ENCODE measurements at regions not wholly inside any gene's neighbourhood (a gene's known extent, or its start where the extent isn't known, plus 50 kb on each side); places are given as distances from the start of the nearest gene placed in this dataset.

DNA sequence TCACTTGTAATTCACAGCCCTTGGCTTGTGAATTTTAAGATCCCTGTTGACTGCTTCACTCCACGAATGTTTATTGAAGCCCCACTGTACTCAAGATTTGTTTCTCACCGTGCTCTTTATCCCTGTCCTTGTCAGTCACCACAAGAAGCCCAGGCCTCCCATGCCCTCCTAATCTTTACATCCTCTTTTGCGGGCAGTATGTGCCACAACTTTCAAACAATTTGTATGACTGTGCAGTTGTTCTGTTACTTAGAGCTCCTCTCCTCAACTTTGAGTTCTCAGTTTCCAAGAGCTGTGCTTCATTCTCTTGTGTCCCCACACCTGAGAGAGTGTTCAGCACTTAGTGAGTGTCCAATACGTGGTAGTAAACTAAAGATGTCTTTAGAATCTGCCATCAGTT, 467.7 kb downstream of the NKX6-1 start:
- Mint-ChIP-seq H3K4me1 (ENCODE audit: low read depth) (no peaks in the 10 kb centered on the region), H3K4me3 (ENCODE audit: low read depth) (no peak overlapping the region), H3K27me3 (ENCODE audit: low read depth) (no peaks in the 10 kb centered on the region), H3K27ac (no peak overlapping the region), H3K9me3 (no peaks in the 10 kb centered on the region), H3K36me3 (ENCODE audit: low read depth) (no peaks in the 10 kb centered on the region)
- no peak for DNase-seq (ENCODE audit: low spot score)
- intact Hi-C loops (cut with micrococcal nuclease) = no loop called here

DNA sequence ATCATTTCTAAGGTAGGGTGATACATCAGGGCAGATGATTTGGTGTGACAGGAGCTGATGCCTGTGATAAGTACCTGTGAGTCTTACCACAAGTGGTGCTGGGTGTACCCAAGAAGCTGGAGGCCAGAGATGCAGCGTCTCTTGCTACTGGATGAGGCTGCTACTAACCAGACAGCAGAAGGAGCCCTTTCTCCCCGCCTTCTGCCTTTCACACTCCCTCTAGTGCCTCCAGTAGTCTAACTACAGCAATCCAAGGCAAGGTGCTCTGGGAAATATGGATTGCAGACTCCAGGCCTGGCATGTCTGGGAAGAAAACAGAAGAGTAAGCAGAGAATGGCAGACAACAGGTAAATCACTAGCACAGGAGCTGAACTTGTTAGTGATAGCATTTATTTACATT, 470.8 kb downstream of the NKX6-1 start:
- no peak overlapping the region for H3K4me3 Mint-ChIP-seq (ENCODE audit: low read depth)
- no peaks in the 10 kb centered on the region for H3K4me1 Mint-ChIP-seq (ENCODE audit: low read depth)
- no peaks in the 10 kb centered on the region for H3K36me3 Mint-ChIP-seq (ENCODE audit: low read depth)
- no peak overlapping the region for H3K27ac Mint-ChIP-seq
- H3K9me3 Mint-ChIP-seq = no peaks in the 10 kb centered on the region
- intact Hi-C loops (cut with micrococcal nuclease) = no loop called here
- H3K27me3 Mint-ChIP-seq (ENCODE audit: low read depth) = no peaks in the 10 kb centered on the region
- no peak for DNase-seq (ENCODE audit: low spot score)

DNA sequence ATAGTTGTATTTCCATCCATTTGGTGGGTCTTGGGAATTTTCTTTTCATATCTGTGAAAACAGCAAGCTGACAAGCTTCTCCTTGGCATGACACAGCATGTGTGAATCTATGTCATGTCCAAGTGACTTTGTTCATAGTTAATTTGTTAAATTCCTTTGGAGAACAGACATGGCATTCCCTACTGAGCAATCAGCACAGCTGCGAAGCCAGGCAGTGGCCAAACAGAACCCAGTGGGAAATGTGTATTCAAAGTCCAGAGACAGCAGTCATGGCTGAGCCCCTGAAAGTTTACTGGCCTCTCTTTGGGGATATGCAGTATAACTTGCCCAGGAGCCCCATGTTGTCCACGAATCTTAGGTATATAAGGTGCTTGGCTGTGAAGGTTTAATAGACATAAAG, 474.7 kb downstream of the NKX6-1 start:
- no peaks in the 10 kb centered on the region for H3K9me3 Mint-ChIP-seq
- DNase-seq (ENCODE audit: low spot score) = no peak
- no peaks in the 10 kb centered on the region for H3K27me3 Mint-ChIP-seq (ENCODE audit: low read depth)
- H3K27ac Mint-ChIP-seq = no peak overlapping the region
- no peaks in the 10 kb centered on the region for H3K4me1 Mint-ChIP-seq (ENCODE audit: low read depth)
- no peaks in the 10 kb centered on the region for H3K36me3 Mint-ChIP-seq (ENCODE audit: low read depth)
- intact Hi-C loops (cut with micrococcal nuclease) = no loop called here
- H3K4me3 Mint-ChIP-seq (ENCODE audit: low read depth) = no peak overlapping the region

DNA sequence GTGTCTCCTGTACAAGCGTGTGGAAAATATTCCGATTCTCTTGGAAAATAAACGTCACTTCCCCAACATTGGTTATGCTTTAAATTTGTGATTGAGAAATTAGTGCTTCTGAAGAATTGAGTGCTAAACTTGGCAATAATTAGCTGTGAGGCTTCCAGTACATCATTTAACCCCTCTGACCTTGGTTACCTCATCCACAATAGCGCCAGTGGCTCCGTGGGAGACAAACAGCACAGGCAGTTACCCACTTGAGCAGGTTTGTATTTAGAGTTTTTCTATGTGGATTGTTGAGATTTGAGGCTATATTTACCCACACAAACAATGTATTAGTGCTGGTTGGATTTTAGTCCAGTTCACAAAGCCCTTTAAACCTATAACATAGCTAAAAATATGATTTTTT, 476.5 kb downstream of the NKX6-1 start:
- no peaks in the 10 kb centered on the region for H3K9me3 Mint-ChIP-seq
- H3K4me1 Mint-ChIP-seq (ENCODE audit: low read depth) = no peaks in the 10 kb centered on the region

DNA sequence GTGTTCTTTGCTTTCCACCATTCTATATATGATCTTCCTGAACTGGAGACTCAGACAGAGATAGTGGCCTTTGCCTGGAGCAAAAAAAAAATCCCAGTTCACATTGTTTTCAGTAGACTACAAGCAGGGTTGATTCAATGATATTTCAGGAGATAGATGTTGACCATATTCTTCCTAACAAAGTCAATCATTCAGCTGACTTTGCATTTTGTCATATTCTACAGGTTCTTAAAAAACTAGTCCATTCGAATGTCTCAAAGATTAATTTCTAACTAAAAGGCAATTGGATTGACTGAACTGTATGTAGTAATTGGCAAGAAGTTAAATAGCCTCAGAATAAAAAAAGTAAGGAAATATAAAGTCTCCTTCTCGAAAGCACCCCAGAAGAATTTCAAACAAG, 479.5 kb downstream of the NKX6-1 start:
- Mint-ChIP-seq H3K27me3 (ENCODE audit: low read depth) (no peaks in the 10 kb centered on the region), H3K4me1 (ENCODE audit: low read depth) (no peaks in the 10 kb centered on the region), H3K27ac (no peak overlapping the region), H3K9me3 (no peaks in the 10 kb centered on the region), H3K36me3 (ENCODE audit: low read depth) (no peaks in the 10 kb centered on the region), H3K4me3 (ENCODE audit: low read depth) (no peak overlapping the region)
- no peak for DNase-seq (ENCODE audit: low spot score)
- intact Hi-C loops (cut with micrococcal nuclease) = no loop called here

More for the DNA sequence above, 476.5 kb downstream of the NKX6-1 start:
- DNase-seq (ENCODE audit: low spot score) = no peak
- Mint-ChIP-seq H3K4me3 (ENCODE audit: low read depth) (no peak overlapping the region), H3K27ac (no peak overlapping the region), H3K27me3 (ENCODE audit: low read depth) (no peaks in the 10 kb centered on the region), H3K36me3 (ENCODE audit: low read depth) (no peaks in the 10 kb centered on the region)
- intact Hi-C loops (cut with micrococcal nuclease) = no loop called here

DNA sequence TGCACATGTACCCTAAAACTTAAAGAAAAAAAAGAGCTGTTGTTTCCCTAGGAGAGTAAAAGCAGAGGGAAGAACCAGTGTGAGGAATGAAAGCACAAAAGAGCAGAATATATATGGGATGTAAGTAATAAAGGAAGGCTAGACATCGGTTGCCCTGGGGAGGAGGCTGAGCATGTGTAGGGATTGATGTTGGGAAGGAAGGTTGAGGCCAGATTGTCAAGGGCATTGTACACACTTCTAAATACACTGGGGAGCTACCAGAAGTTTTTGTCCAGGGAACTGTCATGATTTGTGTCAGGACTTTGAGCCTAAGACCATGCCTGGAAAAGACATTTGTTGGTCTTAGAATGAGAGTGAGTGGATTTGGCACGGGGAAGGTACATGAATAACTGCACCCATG, 467.1 kb downstream of the GPAT3 start:
- no peak overlapping the region for H3K27ac Mint-ChIP-seq
- H3K9me3 Mint-ChIP-seq = no peaks in the 10 kb centered on the region
- intact Hi-C loops (cut with micrococcal nuclease) = no loop called here
- no peaks in the 10 kb centered on the region for H3K27me3 Mint-ChIP-seq (ENCODE audit: low read depth)
- no peaks in the 10 kb centered on the region for H3K4me1 Mint-ChIP-seq (ENCODE audit: low read depth)
- no peaks in the 10 kb centered on the region for H3K36me3 Mint-ChIP-seq (ENCODE audit: low read depth)
- H3K4me3 Mint-ChIP-seq (ENCODE audit: low read depth) = no peak overlapping the region
- DNase-seq (ENCODE audit: low spot score) = no peak

DNA sequence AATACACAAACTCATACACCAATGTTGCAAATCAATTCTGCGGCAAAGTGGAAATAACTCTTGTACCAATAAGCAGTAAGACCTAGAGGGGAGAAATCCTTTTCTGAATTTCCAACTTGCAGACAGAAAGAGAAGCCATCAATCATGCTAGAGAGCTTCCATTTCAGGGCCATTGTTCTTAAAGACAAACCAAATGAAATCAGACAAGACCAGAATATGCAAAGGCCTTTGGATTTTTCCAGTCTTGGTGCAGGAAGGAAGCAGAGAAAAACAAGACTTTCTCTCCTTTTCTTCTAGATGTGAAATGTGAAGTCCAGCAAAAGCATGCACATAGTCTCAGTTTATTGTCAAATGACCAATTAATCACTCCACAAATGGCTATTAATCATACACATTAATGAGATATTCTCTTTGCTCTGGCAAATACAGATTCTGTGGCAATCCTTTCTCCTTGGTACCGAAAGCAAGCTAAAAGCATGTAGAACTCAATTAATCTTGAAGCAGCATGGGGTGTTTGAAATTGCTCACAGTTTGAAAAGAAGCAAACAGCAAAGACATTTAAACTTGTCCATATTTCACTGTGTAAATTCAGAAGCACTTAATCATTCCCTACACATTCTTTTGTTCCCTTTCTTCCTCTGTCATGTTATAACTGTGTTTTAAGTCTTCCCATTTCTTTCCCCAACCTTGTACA, 466.1 kb downstream of the GPAT3 start:
- H3K36me3 Mint-ChIP-seq (ENCODE audit: low read depth) = no peaks in the 10 kb centered on the region
- no peak overlapping the region for H3K4me3 Mint-ChIP-seq (ENCODE audit: low read depth)
- H3K27me3 Mint-ChIP-seq (ENCODE audit: low read depth) = no peaks in the 10 kb centered on the region

DNA sequence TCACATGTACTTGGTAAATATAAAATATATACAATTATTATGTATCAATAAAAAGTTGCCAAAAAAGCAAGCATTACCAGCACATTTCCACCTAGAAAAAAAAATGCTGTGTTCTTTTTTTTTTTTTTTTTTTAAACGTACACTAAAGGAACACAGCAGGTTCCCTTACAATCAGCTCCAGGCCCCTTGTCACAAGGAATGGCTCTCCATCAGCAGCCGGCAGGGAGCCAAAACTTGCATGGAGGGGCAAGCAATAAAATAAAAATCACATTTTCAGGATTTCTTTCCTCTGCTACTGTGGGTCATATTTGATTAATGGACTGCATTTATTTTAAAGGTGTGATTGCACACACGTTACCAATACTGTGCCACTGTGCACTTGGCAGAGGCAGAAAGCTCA, 460.3 kb downstream of the GPAT3 start:
- Mint-ChIP-seq H3K36me3 (ENCODE audit: low read depth) (no peaks in the 10 kb centered on the region), H3K4me3 (ENCODE audit: low read depth) (no peak overlapping the region), H3K4me1 (ENCODE audit: low read depth) (no peaks in the 10 kb centered on the region), H3K27me3 (ENCODE audit: low read depth) (no peaks in the 10 kb centered on the region), H3K9me3 (no peaks in the 10 kb centered on the region), H3K27ac (no peak overlapping the region)
- DNase-seq (ENCODE audit: low spot score) = no peak
- intact Hi-C loops (cut with micrococcal nuclease) = no loop called here

More for the DNA sequence above, 466.1 kb downstream of the GPAT3 start:
- intact Hi-C loops (cut with micrococcal nuclease) = no loop called here
- no peaks in the 10 kb centered on the region for H3K9me3 Mint-ChIP-seq
- H3K4me1 Mint-ChIP-seq (ENCODE audit: low read depth) = no peaks in the 10 kb centered on the region
- no peak overlapping the region for H3K27ac Mint-ChIP-seq
- no peak for DNase-seq (ENCODE audit: low spot score)

DNA sequence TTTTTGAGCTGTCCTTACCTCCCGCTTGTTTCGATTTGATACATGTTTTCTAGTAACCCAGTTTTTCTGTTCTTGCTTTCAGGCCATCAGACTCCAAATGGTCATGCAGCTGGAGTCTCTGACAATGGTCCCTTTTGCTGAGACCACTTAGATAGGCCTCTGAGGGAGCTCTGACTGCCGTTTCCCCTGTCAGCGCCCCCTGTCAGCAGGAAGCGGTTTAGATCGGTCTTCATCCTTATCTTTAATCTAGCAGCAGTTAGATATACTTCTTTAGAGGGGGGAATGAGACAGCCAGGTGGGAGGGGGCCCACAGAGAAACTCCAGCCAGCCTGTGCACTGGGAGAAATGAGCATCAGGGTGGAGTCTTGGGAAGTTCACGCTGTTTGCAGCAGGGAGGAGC, 457.9 kb downstream of the GPAT3 start:
- no peak for DNase-seq (ENCODE audit: low spot score)
- no peak overlapping the region for H3K27ac Mint-ChIP-seq
- intact Hi-C loops (cut with micrococcal nuclease) = no loop called here
- no peaks in the 10 kb centered on the region for H3K4me1 Mint-ChIP-seq (ENCODE audit: low read depth)
- no peak overlapping the region for H3K4me3 Mint-ChIP-seq (ENCODE audit: low read depth)
- no peaks in the 10 kb centered on the region for H3K27me3 Mint-ChIP-seq (ENCODE audit: low read depth)
- no peaks in the 10 kb centered on the region for H3K36me3 Mint-ChIP-seq (ENCODE audit: low read depth)
- H3K9me3 Mint-ChIP-seq = no peaks in the 10 kb centered on the region

DNA sequence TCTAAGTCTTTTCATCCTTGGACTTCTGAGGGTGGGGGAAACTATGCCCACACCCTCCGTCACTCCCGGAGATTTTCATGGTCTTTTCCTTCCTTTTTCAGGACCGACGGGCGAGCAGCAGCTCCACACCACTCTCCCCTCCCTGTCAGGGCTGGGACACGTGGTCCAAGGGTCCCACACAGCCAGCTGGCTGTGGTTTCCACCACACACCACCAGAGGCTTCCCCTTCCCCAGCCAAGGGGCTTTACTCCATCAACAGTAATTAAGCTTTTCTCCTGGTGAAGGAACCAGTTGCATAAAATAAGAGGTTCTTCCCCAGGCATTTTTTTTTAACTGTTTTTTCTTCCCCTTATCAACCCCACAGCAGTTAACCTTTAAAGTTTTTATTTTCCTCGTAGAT, 453.9 kb downstream of the GPAT3 start:
- no peak for DNase-seq (ENCODE audit: low spot score)
- Mint-ChIP-seq H3K27ac (no peak overlapping the region), H3K9me3 (no peaks in the 10 kb centered on the region), H3K4me1 (ENCODE audit: low read depth) (no peaks in the 10 kb centered on the region), H3K27me3 (ENCODE audit: low read depth) (no peaks in the 10 kb centered on the region), H3K4me3 (ENCODE audit: low read depth) (no peak overlapping the region), H3K36me3 (ENCODE audit: low read depth) (no peaks in the 10 kb centered on the region)
- intact Hi-C loops (cut with micrococcal nuclease) = no loop called here

DNA sequence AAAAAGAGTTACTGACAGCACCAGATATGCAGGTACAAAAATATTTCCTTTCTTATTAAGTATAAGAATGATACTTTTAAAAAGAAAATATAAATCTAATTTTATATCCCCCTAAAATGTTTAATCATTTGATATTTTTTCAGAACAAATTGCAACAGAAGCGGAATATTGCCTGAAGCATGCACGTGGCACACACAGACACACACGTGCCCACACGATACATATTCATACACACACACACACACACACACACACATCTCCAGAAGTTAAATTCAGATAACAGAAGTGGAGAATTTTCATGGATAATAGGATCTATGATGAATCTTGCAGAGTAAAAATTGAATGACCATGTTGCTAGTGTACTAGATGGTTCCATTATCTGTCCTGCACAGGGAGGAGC, 445.2 kb downstream of the GPAT3 start:
- Mint-ChIP-seq H3K4me1 (ENCODE audit: low read depth) (no peaks in the 10 kb centered on the region), H3K9me3 (no peaks in the 10 kb centered on the region), H3K27ac (no peak overlapping the region), H3K4me3 (ENCODE audit: low read depth) (no peak overlapping the region), H3K27me3 (ENCODE audit: low read depth) (no peaks in the 10 kb centered on the region), H3K36me3 (ENCODE audit: low read depth) (no peaks in the 10 kb centered on the region)
- DNase-seq (ENCODE audit: low spot score) = no peak
- intact Hi-C loops (cut with micrococcal nuclease) = no loop called here

DNA sequence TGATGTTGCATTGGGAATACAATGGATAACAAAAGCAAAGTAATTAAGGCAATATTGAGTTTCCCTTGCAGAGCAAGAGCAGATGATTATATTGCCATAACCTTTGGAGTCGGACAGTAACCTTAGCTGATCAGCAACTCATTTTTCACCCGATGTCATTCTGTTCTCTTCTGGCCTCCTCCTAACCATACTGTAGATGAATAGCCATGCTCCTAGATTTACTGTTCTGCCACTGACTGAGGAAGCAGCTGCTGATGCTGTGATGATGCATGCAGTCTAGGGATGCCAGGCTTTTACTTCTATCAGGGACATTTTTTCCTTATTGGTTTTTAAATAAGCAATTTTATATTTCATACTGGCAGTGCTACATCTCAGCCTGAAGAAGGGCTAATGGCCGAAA, 443.9 kb downstream of the GPAT3 start:
- DNase-seq (ENCODE audit: low spot score) = no peak

DNA sequence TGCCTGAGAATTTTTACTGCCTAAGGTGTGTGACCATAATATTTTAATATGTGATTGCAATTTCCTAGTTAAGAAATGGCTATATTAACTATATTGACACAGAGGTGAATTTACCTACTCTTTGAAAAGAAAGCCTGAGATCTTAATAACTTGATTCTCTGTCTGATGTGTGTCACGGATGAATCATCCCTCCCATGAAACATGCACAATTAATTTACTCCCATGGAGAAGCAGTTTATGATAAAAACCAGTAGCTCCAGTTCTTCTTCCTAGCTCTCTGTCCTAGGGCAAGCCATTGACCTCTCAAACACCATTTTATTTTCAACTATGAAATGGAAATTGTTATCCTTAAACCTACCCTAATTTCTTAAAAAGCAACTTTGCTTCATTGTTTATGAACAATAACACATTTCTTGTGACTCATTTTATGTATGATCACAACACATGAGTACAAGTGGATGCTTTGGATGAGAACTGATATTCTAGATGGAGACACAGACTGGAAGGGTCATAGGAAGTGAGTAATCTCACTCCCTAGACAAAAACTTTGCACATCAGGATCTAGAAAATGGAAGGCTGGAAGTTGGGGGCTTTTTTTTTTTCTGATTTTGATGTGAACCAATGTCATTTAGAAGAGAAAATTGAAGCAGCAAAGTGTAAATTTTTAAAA, 438.3 kb downstream of the GPAT3 start:
- Mint-ChIP-seq H3K36me3 (ENCODE audit: low read depth) (no peaks in the 10 kb centered on the region), H3K4me1 (ENCODE audit: low read depth) (no peaks in the 10 kb centered on the region), H3K4me3 (ENCODE audit: low read depth) (no peak overlapping the region), H3K27me3 (ENCODE audit: low read depth) (no peaks in the 10 kb centered on the region), H3K27ac (no peak overlapping the region), H3K9me3 (no peaks in the 10 kb centered on the region)
- no peak for DNase-seq (ENCODE audit: low spot score)
- intact Hi-C loops (cut with micrococcal nuclease) = no loop called here

More for the DNA sequence above, 443.9 kb downstream of the GPAT3 start:
- no peaks in the 10 kb centered on the region for H3K4me1 Mint-ChIP-seq (ENCODE audit: low read depth)
- no peaks in the 10 kb centered on the region for H3K36me3 Mint-ChIP-seq (ENCODE audit: low read depth)
- no peaks in the 10 kb centered on the region for H3K9me3 Mint-ChIP-seq
- no peaks in the 10 kb centered on the region for H3K27me3 Mint-ChIP-seq (ENCODE audit: low read depth)
- H3K27ac Mint-ChIP-seq = no peak overlapping the region
- intact Hi-C loops (cut with micrococcal nuclease) = no loop called here
- no peak overlapping the region for H3K4me3 Mint-ChIP-seq (ENCODE audit: low read depth)
